ENCODE measurements at regions not wholly inside any gene's neighbourhood (a gene's known extent, or its start where the extent isn't known, plus 50 kb on each side); places are given as distances from the start of the nearest gene placed in this dataset.

DNA sequence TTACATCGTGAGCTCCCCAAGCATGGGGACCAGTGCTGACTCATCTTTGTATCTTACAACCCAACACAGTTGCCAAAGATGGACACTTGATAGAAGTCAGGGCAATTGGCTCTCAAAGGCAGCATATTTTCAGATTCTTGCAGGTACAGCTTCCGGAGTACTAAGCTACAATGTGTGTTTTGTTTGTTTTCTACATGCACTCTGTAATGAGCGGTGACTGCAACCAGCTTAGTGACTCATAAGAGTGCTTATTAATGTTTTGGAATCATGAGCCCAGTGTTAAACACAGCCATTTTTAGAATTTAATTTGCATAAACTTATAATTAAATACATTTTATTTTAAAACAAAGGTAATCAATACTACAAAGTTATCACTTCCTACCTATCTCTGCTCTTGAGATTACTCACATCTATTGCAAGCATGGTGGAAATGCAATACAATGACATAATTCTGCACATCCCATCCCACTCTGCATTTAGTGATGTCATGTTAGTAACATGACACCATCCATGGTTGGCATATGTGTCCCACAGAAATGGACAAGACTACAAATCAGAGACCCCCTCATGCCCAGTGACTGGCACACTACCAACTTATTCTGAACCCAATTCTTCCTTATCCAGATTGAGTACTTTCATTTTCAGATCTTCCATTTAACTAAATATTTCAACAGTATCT, 399.8 kb upstream of the ST6GAL2 start (continued):
- TF ChIP-seq, protein P1, sequence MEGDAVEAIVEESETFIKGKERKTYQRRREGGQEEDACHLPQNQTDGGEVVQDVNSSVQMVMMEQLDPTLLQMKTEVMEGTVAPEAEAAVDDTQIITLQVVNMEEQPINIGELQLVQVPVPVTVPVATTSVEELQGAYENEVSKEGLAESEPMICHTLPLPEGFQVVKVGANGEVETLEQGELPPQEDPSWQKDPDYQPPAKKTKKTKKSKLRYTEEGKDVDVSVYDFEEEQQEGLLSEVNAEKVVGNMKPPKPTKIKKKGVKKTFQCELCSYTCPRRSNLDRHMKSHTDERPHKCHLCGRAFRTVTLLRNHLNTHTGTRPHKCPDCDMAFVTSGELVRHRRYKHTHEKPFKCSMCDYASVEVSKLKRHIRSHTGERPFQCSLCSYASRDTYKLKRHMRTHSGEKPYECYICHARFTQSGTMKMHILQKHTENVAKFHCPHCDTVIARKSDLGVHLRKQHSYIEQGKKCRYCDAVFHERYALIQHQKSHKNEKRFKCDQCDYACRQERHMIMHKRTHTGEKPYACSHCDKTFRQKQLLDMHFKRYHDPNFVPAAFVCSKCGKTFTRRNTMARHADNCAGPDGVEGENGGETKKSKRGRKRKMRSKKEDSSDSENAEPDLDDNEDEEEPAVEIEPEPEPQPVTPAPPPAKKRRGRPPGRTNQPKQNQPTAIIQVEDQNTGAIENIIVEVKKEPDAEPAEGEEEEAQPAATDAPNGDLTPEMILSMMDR (IDR thresholded peaks at IDR 0.05) = no peak
- no peak for TF ChIP-seq YY1 (IDR thresholded peaks at IDR 0.05; ENCODE audit: low read depth)
- TF ChIP-seq SMC3 (IDR thresholded peaks at IDR 0.05; ENCODE audit: low read depth, low read length) = no peak
- no peak for TF ChIP-seq POLR2AphosphoS5 (IDR thresholded peaks at IDR 0.05; ENCODE audit: low read depth, low read length)
- TF ChIP-seq JUND (IDR thresholded peaks at IDR 0.05) = no peak
- TF ChIP-seq FOSL2 (IDR thresholded peaks at IDR 0.05; ENCODE audit: borderline replicate concordance, low read depth) = no peak

DNA sequence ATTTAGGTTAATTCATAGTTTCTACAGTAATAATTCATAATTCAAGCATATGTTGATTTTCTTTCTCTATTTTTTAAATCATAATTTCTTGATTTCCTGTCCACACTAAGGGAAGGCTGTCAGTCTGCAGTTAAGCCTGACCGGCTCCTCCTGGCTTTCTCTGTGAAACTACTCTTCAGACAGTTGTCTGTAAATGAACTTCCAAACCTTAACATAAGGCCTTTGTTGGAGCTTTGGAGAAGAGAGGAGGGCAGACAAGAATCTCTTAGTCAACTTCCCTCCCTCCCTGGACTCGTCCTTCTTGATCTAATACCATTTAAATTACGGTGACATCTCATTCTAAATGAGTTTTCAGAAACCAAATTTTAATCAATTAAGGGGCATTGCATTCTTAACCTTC, 404.1 kb upstream of the ST6GAL2 start:
- ChIA-PET POLR2A (no interaction called here), CTCF (interaction anchor here (1.3 kb wide), 1 partner anchor 10 kb away, joined by 4 read pairs; no protein-coding TSS in a partner anchor)
- no peak for TF ChIP-seq TEAD4 (IDR thresholded peaks at IDR 0.05; ENCODE audit: borderline replicate concordance, insufficient read depth)
- TF ChIP-seq NRF1 (IDR thresholded peaks at IDR 0.05; ENCODE audit: low read depth, low read length) = no peak
- no peak for TF ChIP-seq SIN3A (IDR thresholded peaks at IDR 0.05; ENCODE audit: borderline replicate concordance, low read depth, low read length)
- no peak for TF ChIP-seq TCF12 (IDR thresholded peaks at IDR 0.05)
- no peak for TF ChIP-seq SMC3 (IDR thresholded peaks at IDR 0.05; ENCODE audit: low read depth, low read length)
- TF ChIP-seq JUND (IDR thresholded peaks at IDR 0.05) = no peak
- no peak for TF ChIP-seq POLR2AphosphoS5 (IDR thresholded peaks at IDR 0.05; ENCODE audit: low read depth, low read length)
- TF ChIP-seq GABPA (IDR thresholded peaks at IDR 0.05; ENCODE audit: low read depth) = no peak
- TF ChIP-seq RXRA (IDR thresholded peaks at IDR 0.05; ENCODE audit: borderline replicate concordance, low read depth) = no peak
- TF ChIP-seq, protein P2, sequence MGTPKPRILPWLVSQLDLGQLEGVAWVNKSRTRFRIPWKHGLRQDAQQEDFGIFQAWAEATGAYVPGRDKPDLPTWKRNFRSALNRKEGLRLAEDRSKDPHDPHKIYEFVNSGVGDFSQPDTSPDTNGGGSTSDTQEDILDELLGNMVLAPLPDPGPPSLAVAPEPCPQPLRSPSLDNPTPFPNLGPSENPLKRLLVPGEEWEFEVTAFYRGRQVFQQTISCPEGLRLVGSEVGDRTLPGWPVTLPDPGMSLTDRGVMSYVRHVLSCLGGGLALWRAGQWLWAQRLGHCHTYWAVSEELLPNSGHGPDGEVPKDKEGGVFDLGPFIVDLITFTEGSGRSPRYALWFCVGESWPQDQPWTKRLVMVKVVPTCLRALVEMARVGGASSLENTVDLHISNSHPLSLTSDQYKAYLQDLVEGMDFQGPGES (IDR thresholded peaks at IDR 0.05; ENCODE audit: low read depth, low read length) = no peak
- TF ChIP-seq FOXJ3 (CRISPR knock-in tag; IDR thresholded peaks at IDR 0.05) = no peak
- TF ChIP-seq CHD2 (IDR thresholded peaks at IDR 0.05; ENCODE audit: low read length, partially characterized antibody) = no peak
- no peak for TF ChIP-seq RCOR1 (IDR thresholded peaks at IDR 0.05; ENCODE audit: low read length)
- no peak for TF ChIP-seq YY1 (IDR thresholded peaks at IDR 0.05; ENCODE audit: low read depth)
- TF ChIP-seq MXI1 (IDR thresholded peaks at IDR 0.05; ENCODE audit: low read depth, low read length) = no peak
- TF ChIP-seq ELF1 (IDR thresholded peaks at IDR 0.05) = no peak
- TF ChIP-seq, protein P3, sequence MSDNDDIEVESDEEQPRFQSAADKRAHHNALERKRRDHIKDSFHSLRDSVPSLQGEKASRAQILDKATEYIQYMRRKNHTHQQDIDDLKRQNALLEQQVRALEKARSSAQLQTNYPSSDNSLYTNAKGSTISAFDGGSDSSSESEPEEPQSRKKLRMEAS (IDR thresholded peaks at IDR 0.05; ENCODE audit: low read depth) = no peak
- TF ChIP-seq FOXM1 (IDR thresholded peaks at IDR 0.05; ENCODE audit: low read depth) = no peak
- Histone ChIP-seq H3F3A (replicated peaks; ENCODE audit: insufficient read depth) (no peaks in the 10 kb centered on the region), H4K20me1 (ENCODE audit: insufficient read depth) (no peaks in the 10 kb centered on the region), H3K27ac (ENCODE audit: low read depth in 2 of 2, low read length in 1 of 2) (no peak overlapping the region), H3K9ac (no peak overlapping the region), H3K79me2 (ENCODE audit: insufficient read depth) (no peaks in the 10 kb centered on the region), H3K27me3 (ENCODE audit: insufficient read depth) (no peaks in the 10 kb centered on the region), H3K4me2 (no peak overlapping the region), H3K4me3 (ENCODE audit: low read depth in 2 of 2, low read length in 1 of 2) (no peak overlapping the region), H3K4me1 (ENCODE audit: control insufficient read depth in 1 of 2, insufficient read depth in 2 of 2, low read depth in 1 of 2, low read length in 1 of 2) (no peaks in the 10 kb centered on the region), H2AFZ (ENCODE audit: low read depth) (no peak overlapping the region), H3K9me2 (no peaks in the 10 kb centered on the region), H3K9me3 (no peaks in the 10 kb centered on the region), H3K36me3 (replicated peaks in 1 of 2; ENCODE audit: control insufficient read depth in 1 of 2, insufficient read depth in 2 of 2, low read length in 1 of 2) (no peaks in the 10 kb centered on the region)
- no peak for DNase-seq
- WGBS (ENCODE audit: low lambda C conversion rate) = 41% methylated on average over 3 of the region's 3 CpGs

All from SK-N-SH (cell line).